GM13976 (cell line): ENCODE measurements at regions not wholly inside any gene's neighbourhood (a gene's known extent, or its start where the extent isn't known, plus 50 kb on each side); places are given as distances from the start of the nearest gene placed in this dataset.

Experiments
- DNase-seq: peaks from one replicate; pipeline ENCODE4 v3.0.0; 2012; ENCODE audit warnings: low spot score
- CTCF ChIP-seq: IDR thresholded peaks from 2 replicates; pipeline ENCODE4 v1.5.1; 2012; ENCODE audit warnings: borderline replicate concordance, mild to moderate bottlenecking; ENCODE audit not compliant: insufficient read depth; ENCODE audit errors: extremely low read depth, missing control alignments, control extremely low read depth
- in situ Hi-C: fragments of 300-500 bp; cut with MboI; formaldehyde crosslinking; loops from one replicate; pipeline ENCODE4 v1.12.0; 2022; ENCODE audit warnings: low sequenced_read_pairs, mixed read lengths, inconsistent platforms; ENCODE audit not compliant: unreplicated experiment

DNA sequence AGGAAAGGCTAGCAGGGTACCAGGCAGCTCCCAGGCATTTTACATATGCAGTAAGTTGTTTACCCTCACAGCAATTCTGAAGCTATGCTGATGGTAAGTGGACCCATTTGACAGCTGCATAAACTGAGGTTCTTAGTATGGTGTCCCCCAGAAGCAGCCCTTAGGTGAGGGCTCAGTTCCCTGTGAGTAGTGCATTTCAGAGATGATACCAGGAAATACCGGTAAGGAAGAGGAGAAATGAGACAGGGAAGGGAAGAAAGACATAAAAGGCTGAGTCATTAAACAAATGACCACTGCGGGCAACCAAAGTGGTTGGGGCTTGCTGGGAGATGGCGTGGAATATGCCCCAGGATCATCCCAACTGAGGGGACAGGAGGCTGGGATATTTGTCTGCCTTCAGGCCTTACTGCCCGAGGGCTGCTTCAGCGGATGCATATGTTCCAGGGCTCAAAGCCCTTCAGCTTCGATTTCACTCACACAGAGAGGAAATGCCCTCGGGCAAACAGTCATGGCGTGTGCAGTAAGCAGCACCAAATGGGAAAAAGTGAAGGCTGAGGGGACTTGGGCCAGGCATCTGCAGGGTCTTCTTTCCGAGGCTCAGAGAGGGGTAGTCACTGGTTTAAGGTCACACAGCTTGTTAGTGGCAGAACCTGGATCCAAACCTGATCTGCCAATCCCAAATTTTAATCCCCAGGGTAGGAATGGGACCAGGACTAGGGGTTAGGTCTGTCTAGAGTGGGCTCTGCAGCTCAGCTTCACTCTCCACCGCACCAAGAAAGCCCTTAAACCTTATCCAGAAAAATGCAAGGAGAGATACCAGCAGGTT, 133.7 kb upstream of the RUNX3 start:
- in situ Hi-C loops: no loop called here

DNA sequence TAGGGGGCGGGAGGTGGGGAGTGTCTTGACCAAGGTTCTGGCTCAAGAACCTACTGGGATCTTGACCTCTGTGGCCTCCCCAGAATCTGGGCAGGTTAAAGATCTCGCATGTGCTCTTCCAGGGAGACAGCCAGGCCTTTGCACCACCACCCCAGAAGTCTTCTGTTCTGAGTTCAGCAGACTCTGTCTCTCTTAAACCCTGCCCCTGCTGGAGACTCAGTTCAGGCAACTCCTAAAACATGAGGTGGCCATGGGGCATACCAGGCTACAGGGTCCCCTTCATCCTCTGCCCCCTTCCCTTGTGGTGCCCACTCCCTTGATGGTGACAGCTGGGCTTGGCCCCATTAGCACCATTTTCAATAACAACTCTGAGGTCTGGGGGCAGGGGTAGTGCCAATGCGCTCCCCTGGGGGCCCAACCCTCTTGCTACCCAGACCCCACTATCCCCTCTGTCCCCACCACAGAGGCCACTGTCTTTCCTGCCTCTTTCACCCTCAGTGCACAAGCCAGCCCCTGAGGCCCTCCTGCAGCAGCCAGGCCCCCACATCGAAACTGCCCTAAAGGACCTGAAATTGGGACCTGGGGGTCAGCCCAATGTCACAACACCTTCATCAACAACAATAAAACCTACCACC, 132.7 kb upstream of the RUNX3 start:
- TF ChIP-seq CTCF: no peak
- DNase-seq: no peak
- in situ Hi-C loops: no loop called here

More for the DNA sequence above, 133.7 kb upstream of the RUNX3 start:
- no peak for TF ChIP-seq CTCF
- no peak for DNase-seq

DNA sequence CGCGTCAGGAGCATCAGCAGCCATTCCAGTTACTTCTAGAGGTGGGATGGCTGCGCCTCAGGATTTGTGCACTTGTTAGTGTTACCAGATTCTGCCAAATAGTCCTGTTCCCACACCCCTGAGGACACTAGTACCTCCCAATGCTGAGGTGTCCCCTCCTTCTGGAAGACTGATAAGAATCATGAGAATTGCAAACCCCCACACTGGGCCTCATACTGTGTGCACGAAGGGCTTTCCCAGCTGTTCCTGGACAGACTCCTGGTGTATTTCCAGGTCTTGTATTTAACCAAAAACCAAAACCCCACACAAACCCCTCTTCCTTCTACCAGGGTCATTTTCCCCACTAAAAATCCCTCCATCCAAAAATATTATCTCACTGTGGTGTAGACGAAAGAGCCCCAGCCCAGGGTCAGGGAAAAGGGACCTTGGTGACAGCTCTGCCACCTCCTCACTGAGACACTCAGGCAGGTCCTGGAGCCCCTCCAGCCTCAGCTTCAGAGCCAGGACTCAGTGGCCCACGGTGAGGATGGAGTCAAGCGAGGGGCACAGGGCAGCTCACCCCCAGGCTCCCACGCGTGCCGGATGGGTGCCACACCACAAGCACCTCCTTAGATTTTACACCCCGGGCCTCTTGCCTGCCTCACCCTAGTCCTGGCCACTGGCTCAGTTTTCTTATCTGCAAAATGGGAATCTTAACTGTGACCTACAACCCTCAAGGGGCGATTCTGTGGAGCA, 131.4 kb upstream of the RUNX3 start:
- no peak for DNase-seq
- no peak for TF ChIP-seq CTCF
- in situ Hi-C loops: no loop called here

- DNase-seq: no peak
- in situ Hi-C loops: no loop called here
Observed at GRCh38 chr1:25057188-25057587, 127.1 kb upstream of the RUNX3 start.

GRCh38 chr1:25056536-25056935, 126.5 kb upstream of the RUNX3 start:
- in situ Hi-C loops: no loop called here
- no peak for DNase-seq
- no peak for TF ChIP-seq CTCF

More at GRCh38 chr1:25057188-25057587, 127.1 kb upstream of the RUNX3 start:
- no peak for TF ChIP-seq CTCF

DNA sequence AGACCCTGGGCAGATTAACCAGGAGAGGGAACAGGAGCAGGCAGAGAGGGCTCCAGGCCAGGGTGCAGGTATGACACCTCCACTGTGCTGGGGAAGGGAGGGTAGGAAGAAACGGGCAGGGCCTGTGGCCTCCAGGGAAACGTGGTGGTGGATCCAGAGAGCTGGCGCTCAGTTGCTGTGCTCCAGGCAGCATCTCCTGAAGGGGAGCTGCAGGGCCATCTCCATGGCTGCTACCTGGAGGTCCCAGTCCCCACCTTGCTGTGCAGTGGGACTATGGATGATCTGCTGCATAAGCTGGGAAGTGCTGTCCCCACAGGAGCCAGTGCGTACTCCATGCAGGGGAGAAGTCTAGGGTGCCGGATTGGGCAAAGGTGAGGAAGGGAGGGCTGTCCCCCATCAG, 125.9 kb upstream of the RUNX3 start:
- no peak for TF ChIP-seq CTCF
- in situ Hi-C loops: no loop called here

More for the DNA sequence above, 125.9 kb upstream of the RUNX3 start:
- DNase-seq: no peak
